AG10803 (cell line): ENCODE measurements at regions not wholly inside any gene's neighbourhood (a gene's known extent, or its start where the extent isn't known, plus 50 kb on each side); places are given as distances from the start of the nearest gene placed in this dataset.
A peak's percentile ranks its signal among the peaks of the same experiment; 100 is the strongest.

Experiments used
- DNase-seq: peaks from one replicate; pipeline ENCODE4 v3.0.0; 2010; ENCODE audit warnings: low read depth
- H3K4me3 ChIP-seq: 2 replicates; pipeline ENCODE4 v1.5.1; 2011; ENCODE audit warnings: mild to moderate bottlenecking, low read length, control low read depth
- CTCF ChIP-seq: conservative IDR thresholded peaks from 2 replicates; pipeline ENCODE4 v1.5.1; 2011; ENCODE audit warnings: mild to moderate bottlenecking, low read length, control low read depth, inconsistent platforms

GRCh38 chr12:115385141-115385540 is 701.2 kb upstream of the TBX3 start:
- no peak overlapping the region for H3K4me3 ChIP-seq
- DNase-seq, result no peak
- no peak for TF ChIP-seq CTCF

DNA sequence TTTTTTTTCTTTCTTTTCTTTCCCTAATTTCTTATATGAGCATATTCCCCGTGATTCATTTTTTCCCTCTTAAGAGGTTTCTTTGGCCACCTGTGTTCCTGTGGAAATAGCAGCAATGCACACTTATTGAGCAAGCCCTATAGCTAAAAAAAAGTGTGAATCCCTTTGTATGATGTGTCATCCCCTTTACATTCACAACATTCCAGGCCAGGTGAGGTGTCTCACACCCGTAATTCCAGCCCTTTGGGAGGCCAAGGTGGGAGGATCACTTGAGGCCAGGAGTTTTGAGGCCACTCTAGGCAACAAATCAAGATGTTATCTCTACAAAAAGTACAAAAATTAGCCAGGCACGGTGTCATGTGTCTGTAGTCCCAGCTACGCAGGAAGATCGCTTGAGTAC is 700.4 kb upstream of the TBX3 start:
- no peak overlapping the region for H3K4me3 ChIP-seq
- DNase-seq, result no peak
- no peak for TF ChIP-seq CTCF

GRCh38 chr12:115383668-115384067 is 699.7 kb upstream of the TBX3 start:
- DNase-seq, result peak; percentile 34
- no peak overlapping the region for H3K4me3 ChIP-seq
- no peak for TF ChIP-seq CTCF

- no peak overlapping the region for H3K4me3 ChIP-seq
- no peak for DNase-seq
- TF ChIP-seq CTCF, result no peak
Measured at GRCh38 chr12:115382681-115383080, 698.7 kb upstream of the TBX3 start.

DNA sequence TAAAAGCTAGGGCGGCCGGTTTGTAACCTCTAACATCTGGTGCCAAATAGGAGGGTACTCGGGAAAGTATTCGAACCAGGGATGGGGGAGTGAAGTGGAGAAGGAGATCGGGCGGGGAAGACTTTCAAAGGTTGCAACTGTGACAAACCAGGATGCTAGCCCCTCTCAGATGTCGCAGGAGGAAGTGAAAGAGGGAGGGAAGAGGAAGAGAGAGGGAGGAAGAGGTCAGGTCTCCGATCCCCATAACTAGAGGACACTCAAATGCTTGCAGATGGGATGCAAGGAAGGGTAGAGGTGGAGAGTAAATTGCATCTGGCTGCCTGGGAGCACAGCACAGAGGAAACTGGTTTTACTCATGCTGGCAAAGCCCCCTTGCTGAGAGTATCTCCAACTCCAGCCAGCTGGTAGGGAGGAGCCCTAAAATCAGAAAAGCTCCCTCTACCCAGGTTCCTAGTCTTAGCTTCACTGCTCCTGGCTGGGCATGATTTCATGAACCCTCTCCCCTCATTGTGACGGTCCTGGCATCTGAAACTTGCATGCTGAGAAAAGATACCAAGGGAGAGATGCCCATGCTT is 696.7 kb upstream of the TBX3 start:
- no peak for TF ChIP-seq CTCF
- no peak overlapping the region for H3K4me3 ChIP-seq
- DNase-seq, result no peak

DNA sequence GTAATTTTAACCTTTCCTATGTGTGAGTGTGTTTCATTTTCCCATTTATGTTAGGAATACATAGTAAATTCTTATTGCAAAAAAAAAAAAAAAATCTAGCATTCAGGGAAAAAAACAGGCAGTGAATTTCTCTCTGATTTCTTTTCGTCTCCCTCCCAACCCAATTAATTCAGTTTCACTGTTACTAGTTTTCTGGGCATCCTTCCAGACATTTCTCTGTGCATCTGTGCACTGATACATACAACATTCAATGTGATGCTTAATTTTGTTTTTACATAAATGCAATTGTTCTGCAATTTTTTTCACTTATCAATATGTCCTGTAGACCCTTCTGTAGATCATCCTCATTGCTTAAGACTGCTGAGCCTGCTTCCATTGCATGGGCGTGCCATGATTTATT is 694.3 kb upstream of the TBX3 start:
- no peak for DNase-seq
- TF ChIP-seq CTCF, result no peak
- no peak overlapping the region for H3K4me3 ChIP-seq

GRCh38 chr12:115377779-115378178 is 693.8 kb upstream of the TBX3 start:
- H3K4me3 ChIP-seq, result no peak overlapping the region
- DNase-seq, result no peak
- no peak for TF ChIP-seq CTCF
